ENCODE measurements at regions not wholly inside any gene's neighbourhood (a gene's known extent, or its start where the extent isn't known, plus 50 kb on each side); places are given as distances from the start of the nearest gene placed in this dataset.

- H3K9me3 Mint-ChIP-seq: peaks cover 2% of the 10 kb centered on the region in 2 donors
- Histone ChIP-seq H3K27me3 (ENCODE audit: control insufficient read depth, insufficient read depth, low read length) (no peaks in the 10 kb centered on the region), H3K9me3 (ENCODE audit: control insufficient read depth, insufficient read depth, low read length) (peaks cover 9% of the 10 kb centered on the region), H3K4me3 (ENCODE audit: low read length) (no peak overlapping the region), H3K36me3 (ENCODE audit: control insufficient read depth, insufficient read depth, low read length) (no peaks in the 10 kb centered on the region), H3K4me1 (ENCODE audit: control insufficient read depth, insufficient read depth, low read length) (no peaks in the 10 kb centered on the region), H3K27ac (ENCODE audit: low read length) (no peak overlapping the region)
- peaks cover 3 to 20% of the 10 kb centered on the region in 2 donors for H3K27me3 Mint-ChIP-seq (ENCODE audit: low read depth in 2 of 2)
- peaks cover 6% of the 10 kb centered on the region for H3K36me3 Mint-ChIP-seq
- DNase-seq (no peak), ATAC-seq (no peak)
- 67% methylated on average over 7 of the region's 7 CpGs for WGBS (ENCODE audit: insufficient coverage)
- H3K4me3 Mint-ChIP-seq: no peak overlapping the region
- intact Hi-C loops (cut with micrococcal nuclease): loop anchor here (10.0 kb wide), 1 partner anchor 547 kb away; the partner anchor contains the start of gene ARL15
- H3K27ac Mint-ChIP-seq: no peak overlapping the region
- no peak for TF ChIP-seq CTCF (IDR thresholded peaks at IDR 0.05)
- H3K4me1 Mint-ChIP-seq: peaks cover 2% of the 10 kb centered on the region in 2 donors
Measured at GRCh38 chr5:54862036-54862435, 123.4 kb downstream of the ESM1 start.

GRCh38 chr5:54861212-54861894, 124.0 kb downstream of the ESM1 start:
- intact Hi-C loops (cut with micrococcal nuclease): loop anchor here (10.0 kb wide), 1 partner anchor 547 kb away; the partner anchor contains the start of gene ARL15
- Mint-ChIP-seq H3K36me3 (peaks cover 9% of the 10 kb centered on the region), H3K27ac (no peak overlapping the region), H3K9me3 (peaks cover 2% of the 10 kb centered on the region in 2 donors), H3K27me3 (ENCODE audit: low read depth in 2 of 2) (peaks cover 3 to 23% of the 10 kb centered on the region in 2 donors), H3K4me3 (no peak overlapping the region), H3K4me1 (no peaks in the 10 kb centered on the region)
- Histone ChIP-seq H3K9me3 (ENCODE audit: control insufficient read depth, insufficient read depth, low read length) (peaks cover 9% of the 10 kb centered on the region), H3K4me3 (ENCODE audit: low read length) (no peak overlapping the region), H3K27me3 (ENCODE audit: control insufficient read depth, insufficient read depth, low read length) (no peaks in the 10 kb centered on the region), H3K27ac (ENCODE audit: low read length) (no peak overlapping the region), H3K36me3 (ENCODE audit: control insufficient read depth, insufficient read depth, low read length) (no peaks in the 10 kb centered on the region), H3K4me1 (ENCODE audit: control insufficient read depth, insufficient read depth, low read length) (no peaks in the 10 kb centered on the region)
- DNase-seq (no peak), ATAC-seq (no peak)
- WGBS (ENCODE audit: insufficient coverage): 27% methylated on average over 4 of the region's 5 CpGs
- TF ChIP-seq CTCF (IDR thresholded peaks at IDR 0.05): no peak

GRCh38 chr5:54860321-54860720, 125.1 kb downstream of the ESM1 start:
- Histone ChIP-seq H3K36me3 (ENCODE audit: control insufficient read depth, insufficient read depth, low read length) (no peaks in the 10 kb centered on the region), H3K27me3 (ENCODE audit: control insufficient read depth, insufficient read depth, low read length) (no peaks in the 10 kb centered on the region), H3K27ac (ENCODE audit: low read length) (no peak overlapping the region), H3K4me3 (ENCODE audit: low read length) (no peak overlapping the region), H3K4me1 (ENCODE audit: control insufficient read depth, insufficient read depth, low read length) (no peaks in the 10 kb centered on the region), H3K9me3 (ENCODE audit: control insufficient read depth, insufficient read depth, low read length) (peaks cover 9% of the 10 kb centered on the region)
- ATAC-seq (no peak), DNase-seq (no peak)
- H3K36me3 Mint-ChIP-seq: peaks cover 9% of the 10 kb centered on the region
- peaks cover 2% of the 10 kb centered on the region in 2 donors for H3K9me3 Mint-ChIP-seq
- intact Hi-C loops (cut with micrococcal nuclease): loop anchor here (10.0 kb wide), 1 partner anchor 546 kb away; the partner anchor contains the start of gene ARL15
- 54% methylated on average over 2 of the region's 2 CpGs for WGBS (ENCODE audit: insufficient coverage)
- no peak overlapping the region for H3K27ac Mint-ChIP-seq
- no peak for TF ChIP-seq CTCF (IDR thresholded peaks at IDR 0.05)
- no peak overlapping the region for H3K4me3 Mint-ChIP-seq
- H3K27me3 Mint-ChIP-seq (ENCODE audit: low read depth in 2 of 2): peaks cover 3 to 32% of the 10 kb centered on the region in 2 donors
- no peaks in the 10 kb centered on the region for H3K4me1 Mint-ChIP-seq

- H3K27me3 Mint-ChIP-seq (ENCODE audit: low read depth in 2 of 2): peaks cover 6 to 41% of the 10 kb centered on the region in 2 donors
- no peaks in the 10 kb centered on the region for H3K4me1 ChIP-seq (ENCODE audit: control insufficient read depth, insufficient read depth, low read length)
Measured at GRCh38 chr5:54859316-54859715, 126.1 kb downstream of the ESM1 start.

More at GRCh38 chr5:54859316-54859715, 126.1 kb downstream of the ESM1 start:
- H3K4me3 ChIP-seq (ENCODE audit: low read length): no peak overlapping the region
- H3K27me3 ChIP-seq (ENCODE audit: control insufficient read depth, insufficient read depth, low read length): no peaks in the 10 kb centered on the region
- H3K9me3 Mint-ChIP-seq: peaks cover 2% of the 10 kb centered on the region in 2 donors
- peaks cover 9% of the 10 kb centered on the region for H3K9me3 ChIP-seq (ENCODE audit: control insufficient read depth, insufficient read depth, low read length)
- no peak overlapping the region for H3K27ac ChIP-seq (ENCODE audit: low read length)
- no peaks in the 10 kb centered on the region for H3K4me1 Mint-ChIP-seq
- peaks cover 9% of the 10 kb centered on the region for H3K36me3 Mint-ChIP-seq
- intact Hi-C loops (cut with micrococcal nuclease): no loop called here
- H3K36me3 ChIP-seq (ENCODE audit: control insufficient read depth, insufficient read depth, low read length): no peaks in the 10 kb centered on the region
- no peak overlapping the region for H3K27ac Mint-ChIP-seq
- no peak for TF ChIP-seq CTCF (IDR thresholded peaks at IDR 0.05)
- ATAC-seq (no peak), DNase-seq (no peak)
- H3K4me3 Mint-ChIP-seq: no peak overlapping the region
